ENCODE measurements at regions not wholly inside any gene's neighbourhood (a gene's known extent, or its start where the extent isn't known, plus 50 kb on each side); places are given as distances from the start of the nearest gene placed in this dataset.

DNA sequence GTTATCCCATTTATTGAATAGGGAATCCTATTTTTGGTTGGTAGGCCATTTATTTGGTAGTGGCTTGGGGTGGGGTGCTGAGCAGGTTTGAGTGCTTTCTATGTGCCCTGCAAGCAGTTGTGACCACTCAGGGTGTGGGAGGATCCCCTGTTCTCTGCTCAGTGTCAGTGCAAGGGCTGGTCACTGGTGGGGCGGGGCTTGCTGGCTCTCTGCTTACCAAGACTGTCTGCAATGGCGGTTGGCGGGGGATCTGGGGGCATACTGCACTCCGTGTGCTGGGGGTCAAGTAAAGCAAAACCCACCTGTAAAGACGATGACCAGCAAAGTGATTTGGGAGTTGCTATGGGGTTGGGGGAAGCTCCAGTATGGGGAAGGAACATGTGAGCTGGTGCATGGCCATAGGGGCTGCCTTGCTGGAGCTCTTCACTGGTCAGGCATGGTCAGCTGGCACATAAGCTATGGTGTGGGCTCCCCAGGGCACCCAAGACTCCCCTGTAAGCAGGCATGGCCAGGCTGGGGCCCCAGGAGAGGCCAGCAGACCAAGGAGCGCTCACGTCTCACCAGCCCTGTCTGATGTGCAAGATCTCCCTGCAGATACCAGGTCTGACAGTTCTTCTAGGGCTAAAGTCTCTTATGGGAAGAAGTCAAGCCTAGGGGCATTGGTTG is 83.0 kb upstream of the GRXCR1 start:
- ATAC-seq (ENCODE audit: insufficient read depth, low read depth) (no peak), DNase-seq (no peak)
- H3K4me2 ChIP-seq (ENCODE audit: insufficient read depth, low read length): no peak overlapping the region
- no peak overlapping the region for H3K9ac ChIP-seq (ENCODE audit: low read depth, low read length)
- H3K36me3 ChIP-seq (ENCODE audit: insufficient read depth, low read length): no peaks in the 10 kb centered on the region
- TF ChIP-seq, protein P1, sequence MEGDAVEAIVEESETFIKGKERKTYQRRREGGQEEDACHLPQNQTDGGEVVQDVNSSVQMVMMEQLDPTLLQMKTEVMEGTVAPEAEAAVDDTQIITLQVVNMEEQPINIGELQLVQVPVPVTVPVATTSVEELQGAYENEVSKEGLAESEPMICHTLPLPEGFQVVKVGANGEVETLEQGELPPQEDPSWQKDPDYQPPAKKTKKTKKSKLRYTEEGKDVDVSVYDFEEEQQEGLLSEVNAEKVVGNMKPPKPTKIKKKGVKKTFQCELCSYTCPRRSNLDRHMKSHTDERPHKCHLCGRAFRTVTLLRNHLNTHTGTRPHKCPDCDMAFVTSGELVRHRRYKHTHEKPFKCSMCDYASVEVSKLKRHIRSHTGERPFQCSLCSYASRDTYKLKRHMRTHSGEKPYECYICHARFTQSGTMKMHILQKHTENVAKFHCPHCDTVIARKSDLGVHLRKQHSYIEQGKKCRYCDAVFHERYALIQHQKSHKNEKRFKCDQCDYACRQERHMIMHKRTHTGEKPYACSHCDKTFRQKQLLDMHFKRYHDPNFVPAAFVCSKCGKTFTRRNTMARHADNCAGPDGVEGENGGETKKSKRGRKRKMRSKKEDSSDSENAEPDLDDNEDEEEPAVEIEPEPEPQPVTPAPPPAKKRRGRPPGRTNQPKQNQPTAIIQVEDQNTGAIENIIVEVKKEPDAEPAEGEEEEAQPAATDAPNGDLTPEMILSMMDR (IDR thresholded peaks at IDR 0.05; ENCODE audit: borderline replicate concordance, extremely low read depth, low read length, poor library complexity, severe bottlenecking): no peak
- TF ChIP-seq EZH2 (IDR thresholded peaks at IDR 0.05; ENCODE audit: borderline replicate concordance, low read depth, low read length, severe bottlenecking): no peak
- no peaks in the 10 kb centered on the region for H3K4me1 ChIP-seq (ENCODE audit: insufficient read depth, low read length)
- no peaks in the 10 kb centered on the region for H4K20me1 ChIP-seq (ENCODE audit: insufficient read depth, low read length)
- H3K27ac ChIP-seq (ENCODE audit: low read length): no peak overlapping the region
- no peak overlapping the region for H3K4me3 ChIP-seq (ENCODE audit: low read depth in 1 of 2, low read length in 2 of 2)
- H2AFZ ChIP-seq (ENCODE audit: low read depth, low read length): no peak overlapping the region
- H3K27me3 ChIP-seq (ENCODE audit: insufficient read depth, low read length, poor library complexity): no peaks in the 10 kb centered on the region
- no peaks in the 10 kb centered on the region for H3K79me2 ChIP-seq (ENCODE audit: insufficient read depth, low read length)
- no peaks in the 10 kb centered on the region for H3K9me3 ChIP-seq (ENCODE audit: insufficient read depth, low read length, severe bottlenecking)

DNA sequence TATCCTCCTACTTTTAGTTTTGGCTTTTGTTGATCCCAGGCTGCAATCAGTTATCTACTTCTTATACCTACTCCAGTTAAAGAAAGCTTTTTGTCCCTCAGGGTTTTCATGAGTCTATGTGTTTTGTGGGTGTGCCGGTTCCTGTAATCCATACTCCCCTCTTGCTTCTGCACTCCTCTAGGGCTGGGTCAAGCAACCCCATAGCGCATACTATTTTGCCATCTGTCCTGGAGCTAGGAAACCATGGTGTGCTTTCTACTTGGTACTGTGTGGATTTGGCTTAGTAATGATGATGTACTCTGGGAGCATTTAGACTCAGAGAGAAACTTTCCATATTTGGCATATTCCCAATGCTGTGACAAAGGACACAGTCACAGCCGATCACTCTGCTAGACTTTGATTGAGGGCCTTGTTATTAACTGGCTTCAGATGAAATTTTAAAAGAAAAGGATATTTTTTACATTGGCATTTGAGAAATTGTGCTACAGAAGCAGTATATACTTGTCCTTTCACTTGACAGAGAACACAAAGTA is 86.1 kb upstream of the GRXCR1 start:
- H2AFZ ChIP-seq (ENCODE audit: low read depth, low read length): no peak overlapping the region
- ATAC-seq (ENCODE audit: insufficient read depth, low read depth): no peak
- DNase-seq: no peak
- H3K4me3 ChIP-seq (ENCODE audit: low read depth in 1 of 2, low read length in 2 of 2): no peak overlapping the region
- H3K79me2 ChIP-seq (ENCODE audit: insufficient read depth, low read length): no peaks in the 10 kb centered on the region
- TF ChIP-seq, protein P1 (IDR thresholded peaks at IDR 0.05; ENCODE audit: borderline replicate concordance, extremely low read depth, low read length, poor library complexity, severe bottlenecking): no peak
- TF ChIP-seq EZH2 (IDR thresholded peaks at IDR 0.05; ENCODE audit: borderline replicate concordance, low read depth, low read length, severe bottlenecking): no peak
- peaks cover 3% of the 10 kb centered on the region for H3K9me3 ChIP-seq (ENCODE audit: insufficient read depth, low read length, severe bottlenecking)
- H3K36me3 ChIP-seq (ENCODE audit: insufficient read depth, low read length): no peaks in the 10 kb centered on the region
- H3K4me1 ChIP-seq (ENCODE audit: insufficient read depth, low read length): no peaks in the 10 kb centered on the region
- H4K20me1 ChIP-seq (ENCODE audit: insufficient read depth, low read length): no peaks in the 10 kb centered on the region
- no peak overlapping the region for H3K9ac ChIP-seq (ENCODE audit: low read depth, low read length)
- no peaks in the 10 kb centered on the region for H3K27me3 ChIP-seq (ENCODE audit: insufficient read depth, low read length, poor library complexity)
- no peak overlapping the region for H3K4me2 ChIP-seq (ENCODE audit: insufficient read depth, low read length)
- no peak overlapping the region for H3K27ac ChIP-seq (ENCODE audit: low read length)

DNA sequence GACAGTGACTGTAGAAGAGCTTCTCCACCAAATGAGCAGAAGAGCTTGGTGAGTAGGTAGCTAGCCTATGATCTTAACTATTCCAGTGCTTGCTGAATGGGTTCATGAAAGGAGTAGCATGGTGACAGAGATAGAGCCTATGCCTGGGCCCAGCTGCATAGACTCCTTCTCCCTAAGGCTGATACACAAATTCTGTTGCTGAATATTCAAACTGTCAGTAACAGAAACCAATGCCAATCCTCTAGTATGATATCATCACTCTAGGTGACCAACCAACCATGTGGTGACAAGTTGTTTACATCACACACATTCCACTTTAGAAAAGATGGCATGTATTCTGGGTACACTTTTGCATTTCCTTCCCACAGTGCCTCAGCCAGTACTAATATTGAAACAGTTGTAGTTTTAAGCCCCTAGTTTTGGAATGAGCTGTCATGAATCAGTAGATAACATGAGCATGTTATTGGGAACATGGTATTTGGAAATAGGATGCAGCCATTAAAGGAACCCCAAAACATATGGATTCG is 103.4 kb upstream of the GRXCR1 start:
- Histone ChIP-seq H2AFZ (ENCODE audit: low read depth, low read length) (no peak overlapping the region), H3K9me3 (ENCODE audit: insufficient read depth, low read length, severe bottlenecking) (no peaks in the 10 kb centered on the region), H3K36me3 (ENCODE audit: insufficient read depth, low read length) (no peaks in the 10 kb centered on the region), H3K4me2 (ENCODE audit: insufficient read depth, low read length) (no peak overlapping the region), H3K4me1 (ENCODE audit: insufficient read depth, low read length) (no peaks in the 10 kb centered on the region), H4K20me1 (ENCODE audit: insufficient read depth, low read length) (no peaks in the 10 kb centered on the region), H3K9ac (ENCODE audit: low read depth, low read length) (no peak overlapping the region), H3K79me2 (ENCODE audit: insufficient read depth, low read length) (no peaks in the 10 kb centered on the region), H3K27me3 (ENCODE audit: insufficient read depth, low read length, poor library complexity) (no peaks in the 10 kb centered on the region), H3K4me3 (ENCODE audit: low read depth in 1 of 2, low read length in 2 of 2) (no peak overlapping the region), H3K27ac (ENCODE audit: low read length) (no peak overlapping the region)
- TF ChIP-seq, protein P1 (IDR thresholded peaks at IDR 0.05; ENCODE audit: borderline replicate concordance, extremely low read depth, low read length, poor library complexity, severe bottlenecking): no peak
- no peak for TF ChIP-seq EZH2 (IDR thresholded peaks at IDR 0.05; ENCODE audit: borderline replicate concordance, low read depth, low read length, severe bottlenecking)
- ATAC-seq (ENCODE audit: insufficient read depth, low read depth): no peak
- DNase-seq: no peak
